HTR-8/SVneo (cell line): ENCODE measurements at regions not wholly inside any gene's neighbourhood (a gene's known extent, or its start where the extent isn't known, plus 50 kb on each side); places are given as distances from the start of the nearest gene placed in this dataset.

Source experiments
- DNase-seq: peaks from one replicate; pipeline ENCODE4 v3.0.0; 2011; ENCODE audit warnings: low spot score, mixed read lengths; ENCODE audit not compliant: insufficient read length
- FAIRE-seq: peaks from 2 replicates; lab custom pipeline; 2011; peaks lifted over from hg19 to GRCh38; lab: Jason Lieb, UNC

- no peak for DNase-seq
- FAIRE-seq: no peak
Measured at GRCh38 chr3:103006526-103007183, 571.8 kb downstream of the ZPLD1 start.

DNA sequence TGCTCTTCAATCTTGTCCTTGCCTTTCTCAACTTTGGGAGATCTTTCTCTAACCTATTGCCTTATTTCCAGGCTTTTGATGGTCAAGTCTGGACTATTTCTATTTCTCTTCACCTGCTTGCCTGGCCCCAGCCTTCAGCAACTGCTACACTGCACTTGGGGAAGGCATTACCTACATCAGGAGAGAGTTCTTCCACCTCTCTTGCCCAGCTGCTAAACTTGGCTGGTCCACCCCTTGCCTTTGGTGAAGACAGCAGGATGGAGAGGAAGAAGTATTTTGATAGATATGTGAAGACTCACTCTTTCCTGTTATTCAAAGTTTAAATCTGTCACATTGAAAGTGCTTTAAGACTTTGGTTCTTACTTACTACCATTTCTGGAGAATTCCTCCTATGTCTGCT, 574.8 kb downstream of the ZPLD1 start:
- DNase-seq (no peak), FAIRE-seq (no peak)

GRCh38 chr3:103025880-103026279, 591.1 kb downstream of the ZPLD1 start:
- DNase-seq: no peak
- FAIRE-seq: no peak

DNA sequence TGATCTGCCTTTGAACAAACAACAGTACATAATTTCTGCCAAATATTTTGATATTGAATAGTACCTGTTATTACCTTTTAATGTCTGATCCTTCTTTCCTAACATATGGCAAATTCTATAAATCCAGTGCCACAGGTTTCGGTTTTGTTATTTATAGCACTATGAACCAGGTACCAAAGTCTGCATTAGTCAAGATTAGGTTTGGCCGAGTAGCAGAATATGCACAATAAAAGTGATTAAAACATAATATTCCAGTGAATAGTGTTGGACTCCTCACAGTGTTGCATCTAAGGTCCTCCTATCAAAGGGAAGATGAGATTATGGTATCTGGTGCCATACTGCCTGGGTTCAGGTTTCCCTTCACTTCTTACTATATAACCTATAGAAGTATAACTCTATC, 599.0 kb downstream of the ZPLD1 start:
- DNase-seq (no peak), FAIRE-seq (no peak)

GRCh38 chr3:103047640-103048039, 612.8 kb downstream of the ZPLD1 start:
- FAIRE-seq (no peak), DNase-seq (no peak)

DNA sequence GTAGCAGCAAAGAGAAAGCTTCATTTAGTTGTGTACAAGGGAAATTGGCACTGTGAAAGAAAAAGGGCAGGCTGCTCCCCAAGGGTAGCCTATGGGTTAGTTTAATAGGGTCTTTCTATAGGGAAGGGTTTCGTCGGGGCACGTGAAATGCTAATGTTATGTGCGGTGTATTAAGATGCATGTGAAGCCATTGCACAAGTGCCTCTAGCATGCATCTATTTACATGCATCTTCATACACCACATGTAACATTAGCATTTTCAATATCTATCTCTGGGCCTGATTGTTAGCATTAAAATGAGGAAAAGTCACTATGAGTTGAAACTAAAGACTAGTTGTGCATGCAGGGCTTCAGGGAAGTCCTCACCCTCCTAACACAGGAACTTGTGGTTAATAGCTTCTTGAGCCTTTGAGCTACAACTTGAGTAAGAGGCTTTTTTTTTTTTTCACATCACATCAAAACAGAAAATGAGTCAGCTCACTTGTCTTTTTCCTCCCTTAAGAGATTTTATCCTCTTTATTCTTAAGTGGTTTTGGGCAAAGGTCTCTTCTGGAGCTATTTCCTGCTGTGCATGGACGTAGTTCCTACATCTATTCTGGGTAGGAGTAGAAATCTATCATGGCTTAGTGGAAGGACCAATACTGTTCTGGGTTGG, 613.4 kb downstream of the ZPLD1 start:
- no peak for DNase-seq
- no peak for FAIRE-seq

GRCh38 chr3:103052236-103052830, 617.5 kb downstream of the ZPLD1 start:
- DNase-seq (no peak), FAIRE-seq (no peak)

DNA sequence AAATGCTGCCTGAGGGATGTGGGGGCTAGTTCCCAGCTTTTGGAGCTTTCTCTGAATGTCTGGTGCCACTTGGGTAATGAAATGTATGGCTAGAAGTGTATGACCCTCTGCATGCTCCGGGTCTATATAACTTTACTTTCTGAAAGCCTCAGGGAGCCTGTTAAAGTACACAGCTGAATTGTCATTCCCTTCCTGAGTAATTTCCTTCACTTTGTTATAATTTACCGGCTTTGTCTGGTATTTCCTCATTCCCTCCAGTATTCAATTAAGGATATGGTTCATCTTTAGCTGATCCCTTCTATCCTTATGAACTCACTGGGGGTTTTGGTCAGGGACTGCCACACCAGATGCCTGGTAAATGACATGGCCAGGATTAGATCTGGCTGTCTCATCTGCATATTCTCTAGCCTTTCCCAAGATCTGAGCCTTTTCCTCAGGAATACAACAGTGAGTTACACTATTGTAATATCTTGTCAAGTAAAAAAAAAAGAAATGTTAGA, 620.3 kb downstream of the ZPLD1 start:
- no peak for DNase-seq

GRCh38 chr3:103056542-103056941, 621.7 kb downstream of the ZPLD1 start:
- no peak for DNase-seq
- no peak for FAIRE-seq

More for the DNA sequence above, 620.3 kb downstream of the ZPLD1 start:
- FAIRE-seq: no peak

DNA sequence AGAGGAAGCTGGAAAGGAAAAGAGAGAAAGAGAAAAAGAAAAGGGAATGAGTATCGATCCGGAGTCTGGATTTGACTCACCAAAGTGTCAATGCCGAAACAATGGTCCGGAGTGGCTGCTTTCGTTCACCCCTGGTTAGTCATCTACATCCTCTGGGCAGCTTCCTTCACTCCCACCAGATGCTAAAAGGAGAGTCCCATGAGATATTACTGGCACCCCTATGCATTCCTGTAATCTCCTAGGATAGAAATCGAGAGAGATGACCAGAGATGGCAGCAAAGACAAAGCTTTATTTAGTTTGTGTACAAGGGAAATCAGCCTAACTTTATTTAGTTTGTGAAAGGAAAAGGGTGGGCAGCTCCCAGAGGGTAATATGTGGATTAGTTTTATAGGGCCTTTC, 622.2 kb downstream of the ZPLD1 start:
- DNase-seq (no peak), FAIRE-seq (no peak)

DNA sequence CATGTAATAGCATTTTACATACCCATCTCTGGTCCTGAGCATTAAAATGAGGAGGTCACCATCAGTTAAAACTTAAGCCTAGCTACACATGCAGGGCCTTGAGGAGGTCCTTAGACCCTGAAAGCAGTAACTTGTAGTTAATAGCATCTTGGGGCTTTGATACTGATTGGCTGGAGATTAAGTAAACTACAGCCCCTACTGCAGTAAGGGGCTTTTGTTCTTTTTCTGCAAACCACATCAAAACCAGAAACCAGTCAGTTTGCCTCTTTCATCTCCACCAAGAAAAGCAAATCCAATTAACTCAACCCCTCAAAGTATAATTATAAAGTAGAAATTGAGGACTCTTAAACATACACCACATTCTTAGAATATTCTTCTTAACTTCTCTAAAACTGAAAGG, 622.7 kb downstream of the ZPLD1 start:
- no peak for FAIRE-seq
- DNase-seq: no peak

GRCh38 chr3:103059432-103059831, 624.6 kb downstream of the ZPLD1 start:
- no peak for DNase-seq
- FAIRE-seq: no peak

GRCh38 chr3:103060242-103060641, 625.4 kb downstream of the ZPLD1 start:
- DNase-seq (no peak), FAIRE-seq (no peak)

- FAIRE-seq (no peak), DNase-seq (no peak)
Measured at GRCh38 chr3:103067963-103068362, 633.1 kb downstream of the ZPLD1 start.

GRCh38 chr3:103075282-103075681, 640.5 kb downstream of the ZPLD1 start:
- no peak for DNase-seq
- FAIRE-seq: no peak

DNA sequence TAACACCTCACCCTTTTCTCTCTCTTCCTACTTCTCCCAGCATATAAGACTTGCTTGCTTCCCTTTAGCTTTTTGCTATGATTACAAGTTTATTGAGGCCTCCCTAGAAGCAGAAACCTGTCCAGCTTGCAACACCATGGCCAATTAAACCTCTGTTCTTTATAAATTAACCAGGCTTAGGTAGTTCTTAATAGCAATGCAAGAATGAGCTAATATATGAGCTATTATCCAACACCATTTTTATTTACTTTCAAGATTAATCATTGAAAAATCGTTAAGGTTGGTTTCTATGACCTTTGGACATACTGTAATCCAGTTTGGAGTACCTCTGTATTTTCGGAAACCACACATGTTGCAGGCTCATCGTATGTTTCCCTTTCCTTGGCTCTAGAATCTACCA, 643.1 kb downstream of the ZPLD1 start:
- DNase-seq: no peak
- FAIRE-seq: no peak

- FAIRE-seq: no peak
Measured at GRCh38 chr3:103082501-103082900, 647.7 kb downstream of the ZPLD1 start.

DNA sequence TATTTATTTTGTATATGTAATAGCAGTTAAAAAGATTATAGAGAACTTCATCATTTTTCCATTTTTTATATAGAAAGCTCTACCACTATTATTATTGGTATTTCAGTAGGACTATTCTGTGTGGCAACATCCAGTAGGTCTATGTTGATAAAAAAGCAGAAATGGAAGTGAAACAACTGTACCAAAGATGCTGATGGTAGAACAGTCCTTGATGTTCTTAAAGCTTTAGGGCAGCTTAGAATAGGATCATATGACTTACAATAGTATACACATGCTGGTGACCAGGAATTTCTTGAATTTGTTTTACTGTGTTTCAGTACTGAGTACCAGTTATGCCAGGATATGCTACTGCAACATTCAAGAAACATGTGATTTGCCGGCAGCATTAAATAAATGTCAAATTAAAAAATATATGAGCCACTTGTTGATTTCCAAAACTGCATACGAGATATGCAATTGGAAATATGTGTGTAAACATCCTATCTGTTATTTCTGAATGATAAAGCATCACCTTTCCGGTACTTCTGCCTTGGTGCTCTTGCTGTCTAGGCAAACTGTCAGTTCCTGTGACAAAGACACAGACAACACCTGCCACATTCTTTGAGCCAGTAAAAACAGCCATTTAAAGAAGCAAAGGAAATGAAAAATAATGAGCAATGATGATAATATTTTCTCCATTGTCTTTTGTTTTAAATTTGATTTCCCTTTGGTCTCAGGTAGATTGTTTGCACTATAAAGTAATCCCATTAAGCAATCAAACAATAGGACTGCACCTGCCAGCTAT, 649.2 kb downstream of the ZPLD1 start:
- no peak for FAIRE-seq
- no peak for DNase-seq

More at GRCh38 chr3:103082501-103082900, 647.7 kb downstream of the ZPLD1 start:
- DNase-seq: no peak

- no peak for DNase-seq
- no peak for FAIRE-seq
Measured at GRCh38 chr3:103085465-103085864, 650.6 kb downstream of the ZPLD1 start.

- DNase-seq (no peak), FAIRE-seq (no peak)
Measured at GRCh38 chr3:103089758-103090157, 654.9 kb downstream of the ZPLD1 start.

- DNase-seq (no peak), FAIRE-seq (no peak)
Measured at GRCh38 chr3:103105206-103105605, 670.4 kb downstream of the ZPLD1 start.
